GM19240 (cell line): ENCODE measurements at regions not wholly inside any gene's neighbourhood (a gene's known extent, or its start where the extent isn't known, plus 50 kb on each side); places are given as distances from the start of the nearest gene placed in this dataset.

Experiments
- DNase-seq: peaks from one replicate; pipeline ENCODE4 v3.0.0; 2011; ENCODE audit warnings: low spot score; ENCODE audit not compliant: insufficient read length

DNA sequence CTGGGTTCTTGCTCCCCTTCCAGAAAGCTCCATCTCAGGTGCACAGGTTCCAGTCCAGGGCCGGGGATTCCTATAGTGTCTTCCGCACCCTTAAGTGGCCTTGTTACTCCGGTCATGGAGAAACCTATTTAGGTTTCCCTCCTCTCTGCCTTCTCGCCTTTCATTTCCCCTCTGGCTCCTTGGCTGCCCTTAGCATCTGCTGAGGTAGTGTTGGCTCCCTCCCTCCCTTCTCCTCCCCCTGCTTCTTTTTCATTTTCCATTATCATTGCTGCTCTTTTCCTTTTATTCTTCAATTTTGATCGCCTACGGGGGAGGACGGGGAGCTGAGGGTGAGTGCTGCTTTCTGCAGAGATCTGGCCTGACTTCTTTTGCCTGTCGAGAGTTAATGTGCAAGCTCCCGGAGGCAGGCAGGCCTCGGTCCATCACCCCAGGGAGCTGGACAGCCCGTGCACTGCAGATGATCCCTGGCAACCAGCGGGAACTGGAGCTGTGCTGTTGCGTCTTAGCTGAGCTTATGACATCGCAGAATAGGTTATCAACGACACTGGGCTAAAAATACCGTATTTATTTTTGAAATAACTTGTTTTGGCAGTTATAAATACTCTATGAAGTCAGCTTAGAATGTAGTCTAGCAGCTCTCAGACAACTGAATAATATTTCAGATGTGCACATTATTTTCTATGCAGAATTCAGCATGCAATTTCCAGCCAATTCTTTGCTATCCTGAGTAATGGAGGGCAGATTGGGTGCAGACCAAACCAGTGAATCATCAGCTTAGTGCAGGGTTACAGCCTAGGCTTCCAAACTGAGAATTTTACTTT is 141.9 kb downstream of the SLC4A3 start:
- DNase-seq, result no peak

DNA sequence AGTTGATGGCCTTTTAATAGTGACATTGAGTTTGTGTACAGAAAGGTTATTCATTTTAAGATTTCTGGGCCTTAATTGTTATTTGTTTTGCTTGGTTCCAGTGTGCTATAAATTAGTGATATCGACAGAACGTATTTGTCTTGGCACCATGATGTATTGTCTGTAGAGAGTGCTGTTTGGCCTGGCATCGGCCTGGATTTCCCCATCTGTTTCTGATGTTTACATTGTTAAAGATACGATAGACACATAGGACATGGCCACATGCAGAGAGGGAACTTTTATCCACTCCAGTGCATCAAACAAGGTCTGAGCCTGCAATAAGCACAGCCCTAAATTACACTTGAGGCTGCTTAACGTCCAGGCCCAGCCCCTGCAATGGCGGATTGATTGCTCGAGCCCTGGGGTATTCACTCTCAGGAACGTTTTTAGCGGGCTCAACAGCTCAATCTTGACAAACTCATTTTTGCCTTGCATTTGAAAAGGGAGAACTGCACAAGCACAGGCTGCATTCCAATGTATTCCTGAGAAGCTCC is 144.7 kb downstream of the SLC4A3 start:
- DNase-seq, result no peak

DNA sequence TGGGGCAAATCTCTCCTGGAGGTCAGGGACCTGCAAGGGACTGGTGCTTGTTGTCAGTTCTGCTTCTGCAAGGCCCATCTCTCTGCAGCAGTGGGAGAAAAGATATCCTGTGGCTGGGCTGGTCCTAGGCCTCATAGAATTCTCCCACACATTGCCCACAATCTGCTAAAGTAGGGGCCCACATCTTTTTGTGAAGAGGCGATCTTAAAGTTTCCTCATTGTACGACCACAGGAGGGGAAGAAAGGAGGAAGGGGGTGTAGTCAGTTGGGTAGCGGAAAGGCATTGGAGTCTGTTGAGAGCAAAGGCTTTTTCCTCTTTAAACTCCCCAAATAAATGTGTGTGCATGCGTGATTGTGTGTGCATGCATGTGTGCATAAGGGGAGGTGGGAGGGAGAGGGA is 145.3 kb downstream of the SLC4A3 start:
- DNase-seq, result no peak

DNA sequence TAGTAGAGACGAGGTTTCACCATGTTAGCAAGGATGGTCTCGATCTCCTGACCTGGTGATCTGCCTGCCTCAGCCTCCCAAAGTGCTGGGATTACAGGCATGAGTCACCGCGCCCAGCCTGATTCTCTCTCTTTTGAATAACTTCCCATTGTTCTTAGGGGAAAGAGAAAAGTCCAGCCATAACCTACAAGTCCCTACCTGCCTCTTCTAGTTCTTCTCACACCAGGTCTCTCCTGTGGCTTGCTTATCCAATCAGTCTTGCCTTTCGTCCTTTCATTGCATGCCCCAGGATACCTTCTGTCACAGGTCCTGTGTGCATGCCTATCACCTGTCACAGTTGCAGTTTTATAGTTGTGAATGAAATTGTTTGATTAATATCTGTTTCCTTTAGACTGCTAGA is 148.1 kb downstream of the SLC4A3 start:
- DNase-seq, result no peak

DNA sequence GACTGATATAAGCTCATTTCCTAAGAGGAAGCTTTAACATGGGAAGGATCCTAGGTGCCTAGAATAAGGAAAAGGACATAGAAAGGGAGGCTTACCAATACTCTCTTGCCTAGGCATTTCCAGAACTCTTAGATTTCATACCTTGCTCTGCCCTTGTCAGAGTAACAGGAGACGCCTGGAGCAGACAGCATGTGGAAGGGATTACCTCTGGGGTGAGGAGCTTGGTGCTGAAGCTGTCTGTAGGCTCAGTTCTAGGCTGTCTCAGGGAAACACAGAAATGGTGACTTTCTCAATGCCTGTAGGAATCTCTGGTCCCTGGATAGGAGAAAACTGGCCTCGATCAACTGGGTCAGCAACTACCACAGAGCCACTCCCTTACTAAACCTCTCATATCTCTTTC is 150.0 kb downstream of the SLC4A3 start:
- DNase-seq, result no peak

DNA sequence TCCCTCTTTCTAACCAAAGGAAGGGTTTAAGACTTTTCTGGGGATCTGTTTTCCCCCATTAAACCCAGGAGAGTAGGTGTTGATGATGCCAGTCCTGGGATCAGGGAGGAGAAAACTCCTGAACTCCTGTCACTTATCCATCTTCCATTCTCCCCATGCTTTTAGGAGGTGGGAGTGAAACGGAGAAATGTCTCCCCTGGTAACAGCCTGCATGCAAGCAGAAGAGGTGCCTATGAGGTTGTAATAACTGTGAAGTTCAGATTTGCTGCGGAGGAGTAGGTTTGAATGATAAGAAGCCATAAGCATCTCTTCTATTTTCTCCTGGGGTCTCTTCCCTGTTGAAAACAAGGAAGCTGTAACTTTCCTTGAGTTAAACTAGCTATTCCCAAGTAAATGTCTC is 150.8 kb downstream of the SLC4A3 start:
- no peak for DNase-seq

DNA sequence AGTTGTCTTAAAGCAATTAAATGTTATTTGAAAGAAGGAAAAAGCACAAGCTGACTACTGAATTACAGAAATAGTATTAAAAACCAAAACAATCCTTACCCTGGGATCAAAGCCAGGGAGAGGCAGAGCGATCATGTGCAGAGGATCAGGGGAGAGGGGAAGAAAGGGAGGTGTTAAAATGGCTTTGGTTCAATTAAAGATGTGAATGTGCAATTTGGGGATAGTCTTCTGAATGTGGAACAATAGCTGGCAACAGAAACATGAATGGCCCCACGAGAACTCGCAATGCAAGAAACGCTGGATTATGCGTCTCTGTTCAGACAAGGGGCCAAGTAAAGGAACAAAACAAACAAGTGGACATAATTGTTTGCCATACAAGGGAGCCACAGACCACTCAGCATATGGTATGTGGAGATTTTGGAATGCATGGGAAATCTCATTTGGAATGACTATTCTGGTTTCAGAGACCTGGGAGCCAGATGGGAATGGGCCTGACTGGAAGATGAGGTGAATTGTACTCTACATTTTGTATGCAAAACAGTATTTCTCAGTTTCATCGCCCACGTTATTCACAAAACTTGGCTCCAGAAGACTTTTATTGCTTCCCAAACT is 155.4 kb downstream of the SLC4A3 start:
- no peak for DNase-seq

DNA sequence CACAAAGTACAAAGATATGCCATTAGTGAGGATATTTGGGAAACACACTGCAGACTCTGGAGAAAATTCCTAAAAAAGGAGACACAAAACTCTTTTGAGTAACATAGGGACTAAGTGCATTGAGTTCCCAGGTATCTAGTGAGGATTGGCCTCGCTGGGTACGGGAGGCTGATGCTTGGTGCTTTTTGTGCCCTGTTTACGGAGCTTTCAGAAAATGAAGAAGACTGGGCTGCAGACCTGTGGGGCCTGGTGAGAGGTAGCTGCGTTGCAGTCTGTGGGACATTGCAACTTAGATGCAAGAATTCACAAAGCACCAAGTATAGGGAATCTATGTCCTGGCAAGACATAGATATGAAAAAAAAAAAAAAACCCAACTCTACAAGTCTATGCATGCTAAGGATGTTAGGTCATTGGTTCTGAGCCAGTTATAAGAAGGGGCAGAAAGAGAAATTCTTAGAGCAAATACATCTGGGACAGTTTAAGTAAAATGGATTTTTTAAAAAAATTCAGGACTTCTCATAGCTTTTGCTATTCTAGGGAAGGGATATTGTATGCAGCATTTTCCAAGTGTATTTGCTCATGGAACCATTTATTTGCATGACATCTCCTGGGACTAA is 156.0 kb downstream of the SLC4A3 start:
- DNase-seq, result no peak

DNA sequence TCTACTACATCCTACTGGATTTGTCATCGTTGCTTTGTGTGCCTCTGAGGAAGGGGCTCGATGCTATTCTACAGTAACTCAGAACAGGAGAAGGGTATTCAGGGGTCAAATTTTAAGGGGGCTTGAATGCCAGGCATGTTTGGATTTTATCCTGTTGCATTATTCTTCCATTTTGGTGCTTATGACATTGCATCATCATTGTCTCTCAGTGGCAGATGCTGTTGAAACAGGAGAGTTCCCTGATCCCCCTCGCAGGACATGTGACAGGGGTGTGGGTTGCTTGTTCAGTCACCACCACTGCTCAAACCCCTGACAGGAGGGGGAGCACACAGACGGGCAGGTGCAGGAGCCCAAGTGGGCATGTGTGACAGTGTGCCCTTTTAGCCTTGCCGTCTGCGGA is 156.7 kb downstream of the SLC4A3 start:
- no peak for DNase-seq

DNA sequence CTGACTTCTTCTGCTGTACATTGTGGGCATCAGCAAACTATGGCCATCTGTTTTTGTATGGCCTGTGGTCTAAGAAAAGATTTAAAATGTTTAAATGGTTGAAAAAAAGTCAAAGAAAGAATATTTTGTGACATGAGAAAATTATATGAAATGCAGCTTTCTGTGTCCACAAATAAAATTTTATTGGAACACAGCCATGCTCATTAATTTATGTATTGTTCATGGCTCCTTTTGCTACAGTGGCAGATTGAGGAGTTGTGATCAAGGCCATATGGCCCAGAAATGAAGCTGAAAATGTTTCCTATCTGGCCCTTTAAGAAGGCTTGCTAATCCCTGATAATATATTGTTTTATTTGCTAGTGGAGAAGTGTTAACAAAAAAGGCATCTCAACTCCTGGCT is 162.0 kb downstream of the SLC4A3 start:
- no peak for DNase-seq

DNA sequence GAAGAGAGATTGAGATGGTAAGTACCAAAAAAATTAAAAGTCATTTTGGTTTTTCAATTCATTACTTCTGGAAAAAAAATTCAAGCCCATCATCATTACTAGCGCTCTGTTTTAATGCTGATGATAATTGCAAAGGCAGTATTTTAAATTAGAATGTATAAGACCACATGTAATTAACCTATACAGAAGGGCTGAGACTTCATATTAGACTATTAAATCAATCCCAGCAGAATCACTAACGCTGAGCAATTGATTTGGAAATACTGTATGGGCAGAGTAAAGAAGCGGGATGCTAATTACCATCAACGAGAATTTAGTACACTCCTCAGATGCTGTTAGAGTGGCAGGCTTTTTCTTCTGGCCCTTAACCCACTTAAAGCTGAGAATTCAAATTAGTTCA is 165.0 kb downstream of the SLC4A3 start:
- DNase-seq, result no peak

DNA sequence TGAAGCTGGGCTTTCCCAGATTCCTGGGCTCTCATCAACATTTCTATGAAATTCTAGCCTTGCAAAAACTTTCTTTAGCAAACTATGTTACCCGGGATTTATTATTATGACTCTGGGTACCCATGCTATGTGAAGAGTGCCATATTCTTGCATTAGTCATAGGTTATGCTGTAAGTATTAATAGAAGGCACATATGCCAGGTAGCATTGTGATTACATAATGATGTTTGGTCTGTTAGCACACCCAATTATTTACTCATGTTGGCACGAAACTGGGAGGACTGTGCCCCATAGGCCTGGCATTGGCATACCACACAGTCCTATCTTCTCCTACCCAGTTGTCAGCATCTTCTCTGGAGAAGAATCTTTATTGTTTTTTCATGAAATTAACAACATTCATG is 171.0 kb downstream of the SLC4A3 start:
- DNase-seq, result no peak

DNA sequence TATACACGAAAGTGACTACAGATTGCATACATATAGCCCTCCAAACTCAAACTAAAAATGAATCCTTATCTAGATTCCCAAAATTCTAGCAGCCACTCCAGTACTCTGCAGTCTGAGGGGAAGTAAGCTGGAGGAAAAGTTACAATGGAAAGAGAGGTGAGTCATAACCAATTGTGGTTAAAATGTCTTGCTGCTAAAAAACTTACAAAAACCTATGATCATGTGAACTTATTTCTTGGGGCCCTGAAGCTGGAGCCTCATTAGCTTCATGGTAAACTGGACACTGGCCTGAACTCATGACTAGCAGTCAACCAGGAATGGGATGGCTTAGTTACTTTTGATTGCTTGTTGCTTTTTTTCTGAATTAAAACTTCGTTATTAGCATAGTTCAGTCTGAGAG is 175.9 kb downstream of the SLC4A3 start:
- DNase-seq, result no peak

DNA sequence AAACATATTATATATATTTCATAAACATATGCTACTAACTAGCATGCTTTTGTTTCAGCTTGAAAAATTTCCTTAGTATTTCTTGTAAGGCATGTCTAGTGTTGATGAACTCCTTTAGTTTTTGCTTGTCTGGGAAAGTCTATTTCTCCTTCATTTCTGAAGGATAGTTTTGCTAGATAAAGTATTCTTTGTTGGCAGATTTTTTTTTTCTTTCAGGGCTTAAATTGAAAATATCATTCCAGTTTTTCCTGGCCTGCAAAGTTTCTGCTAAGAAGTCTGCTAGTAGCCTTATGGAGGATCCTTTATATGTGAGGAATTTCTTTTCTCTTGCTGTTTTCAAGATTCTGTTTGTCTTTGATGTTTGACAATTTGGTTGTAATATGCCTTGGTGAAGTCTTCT is 183.5 kb downstream of the SLC4A3 start:
- no peak for DNase-seq

DNA sequence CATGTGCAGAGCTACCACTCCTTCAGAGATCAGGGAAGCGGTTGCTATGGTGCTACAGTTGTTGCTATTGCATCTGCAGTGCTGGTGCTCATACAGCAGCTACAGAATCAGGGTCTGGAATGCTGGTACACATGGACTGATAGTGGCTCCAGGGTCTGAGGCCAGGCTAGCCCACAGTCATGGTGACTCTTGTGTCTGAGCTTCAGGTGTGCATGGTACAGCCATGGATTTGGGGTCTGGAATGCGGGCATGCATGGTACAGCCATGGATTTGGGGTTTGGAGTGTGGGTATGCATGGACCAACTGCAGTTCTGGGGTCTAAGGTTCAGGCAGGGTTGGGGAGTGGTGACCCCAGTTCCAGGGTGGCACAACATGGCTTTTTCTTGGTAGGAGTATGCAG is 185.2 kb downstream of the SLC4A3 start:
- no peak for DNase-seq

DNA sequence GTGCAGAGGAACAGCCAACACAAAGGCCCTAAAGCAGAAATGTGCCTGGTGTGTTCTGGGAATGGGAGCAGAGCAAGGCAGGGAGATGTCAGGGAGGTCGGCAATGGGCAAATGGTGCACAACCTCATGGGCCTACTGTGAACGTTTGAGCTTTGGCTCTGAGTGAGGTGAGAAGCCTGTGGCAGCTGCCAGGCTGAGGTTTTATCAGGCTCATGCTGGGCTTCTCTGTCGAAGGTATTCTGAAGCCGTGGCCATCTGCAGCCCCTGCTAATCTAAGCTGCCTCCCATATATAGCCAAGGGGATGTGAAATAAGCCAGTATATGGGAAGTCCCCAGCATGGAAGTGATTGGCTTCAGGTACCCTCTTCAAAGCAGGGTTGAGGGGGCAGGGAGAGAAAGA is 193.3 kb downstream of the SLC4A3 start:
- no peak for DNase-seq

DNA sequence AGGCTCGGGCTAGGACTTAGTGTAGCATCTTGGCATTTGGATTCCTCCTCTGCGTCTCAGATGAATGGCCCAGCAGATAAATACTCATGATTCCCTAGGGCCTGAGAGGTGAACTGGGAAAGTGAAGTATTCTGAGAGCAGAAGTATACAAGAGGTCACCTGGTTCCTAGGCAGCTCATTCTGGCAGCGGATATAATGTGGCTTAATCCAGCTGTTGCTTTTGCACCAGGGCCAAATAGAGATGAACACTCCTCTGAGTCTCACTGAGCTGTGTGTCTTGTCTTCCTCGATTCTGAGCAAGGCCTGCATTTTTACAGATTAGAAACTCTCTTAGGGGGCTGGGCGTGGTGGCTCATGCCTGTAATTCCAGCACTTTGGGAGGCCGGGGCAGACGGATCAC is 196.1 kb downstream of the SLC4A3 start:
- no peak for DNase-seq

DNA sequence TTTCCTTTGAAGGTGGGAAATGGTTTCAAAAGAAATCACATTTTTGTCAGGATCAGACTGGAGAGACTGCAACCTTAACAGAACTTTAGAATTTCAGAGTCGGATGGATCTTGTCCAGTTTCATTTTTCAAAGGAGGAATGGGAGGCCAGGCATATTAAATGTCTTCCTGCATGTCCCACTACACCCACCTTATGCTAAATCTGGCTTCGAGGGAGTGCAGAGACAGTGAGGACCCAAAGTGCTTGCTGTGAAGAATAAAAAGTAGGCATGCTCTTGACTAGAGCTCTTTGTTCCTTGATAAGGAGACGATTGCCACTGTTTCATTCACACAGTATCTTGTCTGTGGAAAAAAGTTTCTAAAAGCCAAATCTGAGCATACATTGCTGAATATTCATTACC is 197.6 kb downstream of the SLC4A3 start:
- no peak for DNase-seq

DNA sequence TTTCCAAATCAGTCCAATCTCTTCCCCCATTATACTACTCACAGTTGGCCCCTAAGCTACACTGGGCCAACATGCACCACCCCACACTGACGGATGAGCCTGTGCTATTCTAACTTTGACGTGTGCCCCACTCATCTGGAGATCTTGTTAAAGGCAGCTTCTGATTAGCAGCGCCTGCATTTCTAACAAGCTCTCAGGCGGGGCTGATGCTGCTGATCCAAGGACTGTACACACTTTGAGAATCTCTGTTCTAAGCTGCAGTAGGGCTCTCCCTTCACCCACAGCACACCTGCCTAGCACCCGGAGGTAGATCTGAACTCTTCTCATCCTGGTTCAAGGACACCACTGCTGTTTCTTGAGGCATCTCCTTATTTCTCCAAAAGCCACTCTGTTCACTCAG is 200.7 kb downstream of the SLC4A3 start:
- no peak for DNase-seq

DNA sequence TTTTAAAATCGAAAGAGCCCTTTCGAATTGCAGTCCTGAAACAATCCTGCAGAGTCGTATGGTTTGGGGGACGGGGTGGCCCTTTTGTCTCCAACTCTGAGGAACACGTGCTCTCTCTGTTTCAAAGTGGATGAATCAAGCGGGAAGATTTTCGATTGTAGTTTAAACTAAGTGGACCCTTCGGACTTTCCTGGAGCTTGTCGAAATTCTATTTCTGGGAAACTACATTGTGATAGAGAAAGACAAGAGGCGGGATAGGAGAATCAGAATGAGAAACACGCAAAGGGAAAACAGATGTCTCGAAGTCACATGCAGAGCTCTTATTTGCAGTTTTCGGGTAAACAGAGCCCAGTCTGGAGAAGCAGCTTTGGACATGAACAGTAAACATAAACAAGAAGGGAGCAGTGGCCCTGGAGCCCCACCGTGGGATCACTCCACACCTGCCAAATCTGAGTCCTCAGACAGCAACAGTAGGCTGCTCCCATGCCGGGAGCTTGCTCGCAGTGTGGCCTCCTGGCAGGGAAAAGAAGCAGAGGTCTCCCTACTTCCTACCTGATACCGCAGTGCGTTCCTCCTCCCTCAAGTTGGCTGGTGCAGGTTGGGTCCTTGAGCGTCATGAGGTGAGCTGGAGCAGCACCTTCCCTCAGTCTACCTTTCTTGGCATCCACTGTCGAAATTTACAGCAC is 202.4 kb downstream of the SLC4A3 start:
- DNase-seq, result no peak

DNA sequence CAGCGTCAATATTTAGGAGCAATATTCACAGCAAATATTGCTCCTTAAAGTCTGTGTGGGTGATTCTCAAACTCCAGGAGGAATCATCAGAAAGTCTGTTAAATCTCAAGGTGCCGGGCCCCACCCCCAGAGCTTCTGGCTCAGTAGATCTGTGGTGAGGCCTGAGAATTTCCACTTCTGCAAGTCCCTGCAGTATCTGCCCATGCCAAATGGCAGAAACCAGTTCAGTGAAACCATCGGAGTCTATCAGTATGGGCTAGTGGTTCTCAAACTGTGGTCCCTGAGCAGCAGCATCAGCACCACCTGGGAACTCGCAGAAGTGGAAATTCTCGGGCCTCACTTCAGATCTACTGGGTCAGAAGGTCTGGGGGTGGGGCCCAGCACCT is 202.9 kb downstream of the SLC4A3 start:
- DNase-seq, result no peak

DNA sequence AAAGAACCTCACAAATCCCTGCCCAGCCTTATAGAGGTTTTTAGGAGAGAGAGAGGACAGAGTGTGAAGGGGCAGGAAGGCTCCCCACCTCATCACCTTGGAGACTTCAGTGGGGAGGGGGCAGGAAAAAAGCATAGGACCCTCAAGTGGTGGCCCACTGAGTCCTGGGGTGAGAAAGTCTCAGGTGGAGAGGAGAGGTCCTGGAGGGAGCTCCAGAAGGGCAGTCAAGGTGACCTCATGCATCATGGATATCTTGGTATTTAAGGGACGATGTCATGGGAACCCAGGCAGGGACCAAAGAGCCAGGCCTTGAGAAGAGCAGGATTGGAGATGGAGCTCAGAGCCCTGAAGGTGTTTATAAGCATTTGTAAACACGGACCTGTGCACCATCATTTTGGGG is 204.5 kb downstream of the SLC4A3 start:
- DNase-seq, result no peak
